ENCODE measurements at regions not wholly inside any gene's neighbourhood (a gene's known extent, or its start where the extent isn't known, plus 50 kb on each side); places are given as distances from the start of the nearest gene placed in this dataset.
"Not testable (repeated sequence)": the region's sequence is repeated elsewhere in the genome, so short reads cannot be mapped to it uniquely, and the experiment has no call there.

DNA sequence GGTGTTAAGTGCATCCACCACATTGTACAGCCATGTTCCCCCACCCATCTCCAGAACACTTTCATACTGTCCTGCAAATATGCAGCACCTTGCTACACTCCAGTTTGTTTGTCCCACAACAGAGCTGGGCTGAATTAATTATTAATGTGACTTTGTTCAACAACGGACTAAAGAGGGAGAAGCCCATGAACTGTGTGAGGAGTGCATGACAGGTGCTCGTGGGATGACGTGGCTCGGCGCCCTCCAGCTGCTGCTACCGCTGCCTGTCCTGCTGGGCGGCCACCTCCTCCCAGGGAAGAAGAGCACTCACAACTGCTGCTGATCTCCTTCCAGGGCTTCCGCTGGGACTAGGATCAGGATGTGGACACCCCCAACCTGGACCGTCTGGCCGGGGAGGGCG lies 111.2 kb upstream of the DEFB108B start:
- DNase-seq (ENCODE audit: low read depth): not testable (repeated sequence)

DNA sequence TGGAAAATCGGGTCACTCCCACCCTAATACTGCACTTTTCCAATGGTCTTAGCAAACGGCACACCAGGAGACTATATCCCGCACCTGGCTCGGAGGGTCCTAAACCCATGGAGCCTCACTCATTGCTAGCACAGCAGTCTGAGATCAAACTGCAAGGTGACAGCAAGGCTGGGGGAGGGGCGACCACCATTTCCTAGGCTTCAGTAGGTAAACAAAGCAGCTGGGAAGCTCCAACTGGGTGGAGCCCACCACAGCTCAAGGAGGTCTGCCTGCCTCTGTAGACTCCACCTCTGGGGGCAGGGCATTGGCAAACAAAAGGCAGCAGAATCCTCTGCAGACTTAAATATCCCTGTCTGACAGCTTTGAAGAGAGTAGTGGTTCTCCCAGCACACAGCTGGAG lies 109.0 kb upstream of the DEFB108B start:
- DNase-seq (ENCODE audit: low read depth): not testable (repeated sequence)

DNA sequence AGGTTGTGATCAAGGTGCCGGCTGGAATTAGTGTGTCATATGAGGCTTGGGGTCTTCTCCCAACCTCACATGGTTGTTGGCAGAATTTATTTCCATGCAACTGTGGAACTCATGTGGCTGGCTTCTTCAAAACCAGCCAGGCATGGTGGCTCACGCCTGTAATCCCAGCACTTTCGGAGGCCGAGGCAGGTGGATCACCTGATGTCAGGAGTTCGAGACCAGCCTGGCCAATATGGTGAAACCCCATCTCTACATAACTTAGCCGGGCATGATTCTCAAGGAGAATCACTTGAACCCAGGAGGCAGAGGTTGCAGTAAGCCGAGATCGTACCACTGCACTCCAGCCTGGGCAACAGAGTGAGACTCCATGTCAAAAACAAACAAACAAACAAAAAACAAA lies 102.3 kb upstream of the DEFB108B start:
- not testable (repeated sequence) for DNase-seq (ENCODE audit: low read depth)

DNA sequence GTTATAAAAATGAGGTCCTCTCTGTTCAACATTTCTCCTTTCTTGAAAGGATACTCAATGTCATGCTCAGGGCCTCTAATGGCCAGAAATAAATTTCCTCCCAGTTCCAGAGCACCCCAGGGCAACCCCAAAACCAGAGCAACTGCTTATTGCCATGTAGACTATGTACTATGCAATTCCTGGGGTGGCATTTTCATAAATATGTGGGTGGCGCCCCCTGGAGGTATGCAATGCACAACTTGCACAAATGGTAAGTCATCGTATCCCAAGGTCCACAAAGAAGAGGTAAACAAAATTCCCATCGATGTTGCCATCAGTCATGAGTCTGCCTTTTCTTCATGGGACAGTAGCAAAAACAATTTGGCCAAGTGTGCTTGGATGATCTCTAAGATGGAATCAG lies 98.6 kb upstream of the DEFB108B start:
- peak; percentile 15 for DNase-seq (ENCODE audit: low read depth)

DNA sequence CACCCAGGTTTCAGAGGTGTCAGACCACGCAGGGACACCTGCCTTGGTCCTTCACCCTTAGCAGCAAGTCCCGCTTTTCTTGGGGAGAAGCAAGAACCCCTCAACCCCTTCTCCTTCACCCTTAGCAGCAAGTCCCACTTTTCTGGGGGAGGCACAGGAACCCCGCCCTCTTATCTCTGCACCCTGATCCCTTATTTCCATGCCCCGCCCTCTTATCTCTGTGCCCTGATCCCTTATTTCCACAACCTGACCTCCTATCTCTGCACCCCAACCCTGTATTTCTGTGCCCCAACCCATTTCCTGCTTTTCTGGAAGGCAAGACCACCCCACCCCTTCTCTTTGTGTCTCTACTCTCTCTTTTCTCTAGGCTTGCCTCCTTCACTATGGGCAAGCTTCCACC lies 94.7 kb upstream of the DEFB108B start:
- not testable (repeated sequence) for DNase-seq (ENCODE audit: low read depth)

DNA sequence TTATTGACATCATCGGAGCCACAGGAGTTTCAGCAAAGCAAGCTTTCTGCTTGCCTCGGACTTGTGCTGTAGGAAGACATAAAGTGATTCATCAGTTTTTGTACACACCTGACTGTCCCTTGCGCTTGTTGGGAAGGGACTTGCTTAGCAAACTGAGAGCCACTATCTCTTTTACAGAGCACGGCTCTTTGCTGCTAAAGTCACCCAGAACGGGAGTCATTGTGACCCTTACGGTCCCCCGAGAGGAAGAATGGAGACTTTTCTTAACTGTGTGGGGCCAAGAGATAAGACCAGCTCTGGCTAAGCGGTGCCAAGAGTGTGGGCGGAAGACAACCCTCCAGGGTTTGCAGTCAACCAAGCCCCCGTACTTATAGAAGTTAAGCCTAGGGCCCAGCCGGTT lies 89.6 kb upstream of the DEFB108B start:
- not testable (repeated sequence) for DNase-seq (ENCODE audit: low read depth)

DNA sequence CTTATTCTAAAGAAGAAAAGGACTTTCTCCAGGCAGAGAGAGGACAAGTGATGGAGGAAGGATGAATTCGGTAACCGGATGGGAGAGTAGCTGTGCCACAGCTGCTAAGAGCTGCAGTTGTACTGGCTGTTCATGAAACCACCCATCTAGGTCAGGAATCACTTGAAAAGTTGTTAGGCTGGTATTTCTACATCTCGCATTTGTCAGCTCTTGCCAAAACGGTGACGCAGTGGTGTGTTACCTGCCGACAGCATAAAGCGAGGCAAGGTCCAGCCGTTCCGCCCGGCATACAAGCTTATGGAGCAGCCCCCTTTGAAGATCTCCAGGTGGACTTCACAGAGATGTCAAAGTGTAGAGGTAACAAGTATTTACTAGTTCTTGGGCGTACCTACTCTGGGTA lies 87.3 kb upstream of the DEFB108B start:
- DNase-seq (ENCODE audit: low read depth): not testable (repeated sequence)

DNA sequence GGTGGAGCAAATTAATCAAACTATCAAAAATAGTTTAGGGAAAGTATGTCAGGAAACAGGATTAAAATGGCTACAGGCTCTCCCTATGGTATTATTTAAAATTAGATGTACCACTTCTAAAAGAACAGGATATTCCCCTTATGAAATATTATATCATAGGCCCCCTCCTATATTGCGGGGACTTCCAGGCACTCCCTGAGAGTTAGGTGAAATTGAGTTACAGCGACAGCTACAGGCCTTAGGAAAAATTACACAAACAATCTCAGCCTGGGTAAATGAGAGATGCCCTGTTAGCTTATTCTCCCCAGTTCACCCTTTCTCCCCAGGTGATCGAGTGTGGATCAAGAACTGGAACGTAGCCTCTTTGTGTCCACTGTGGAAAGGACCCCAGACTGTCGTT lies 86.7 kb upstream of the DEFB108B start:
- not testable (repeated sequence) for DNase-seq (ENCODE audit: low read depth)

DNA sequence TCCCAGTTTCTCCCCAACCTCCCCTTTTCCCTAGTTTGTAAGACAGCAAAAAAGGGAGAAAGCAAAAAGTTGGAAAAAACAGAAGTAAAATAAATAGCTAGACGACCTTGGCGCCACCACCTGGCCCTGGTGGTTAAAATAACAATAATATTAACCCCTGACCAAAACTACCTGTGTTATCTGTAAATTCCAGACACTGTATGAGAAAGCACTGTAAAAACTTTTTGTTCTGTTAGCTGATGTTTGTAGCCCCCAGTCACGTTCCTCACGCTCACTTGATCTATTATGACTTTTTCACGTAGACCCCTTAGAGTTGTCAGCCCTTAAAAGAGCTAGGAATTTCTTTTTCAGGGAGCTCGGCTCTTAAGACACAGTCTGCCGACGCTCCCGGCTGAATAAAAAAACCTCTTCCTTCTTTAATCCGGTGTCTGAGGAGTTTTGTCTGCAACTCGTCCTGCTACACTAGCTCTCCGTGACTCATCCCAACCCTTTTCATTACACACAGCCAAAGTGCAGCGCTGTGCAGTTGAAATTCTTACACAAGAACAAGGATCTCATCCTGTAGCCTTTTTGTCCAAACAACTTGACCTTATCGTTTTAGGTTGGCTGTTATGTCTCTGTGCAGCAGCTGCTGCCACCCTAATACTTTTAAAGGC lies 83.9 kb upstream of the DEFB108B start:
- DNase-seq (ENCODE audit: low read depth): not testable (repeated sequence)

DNA sequence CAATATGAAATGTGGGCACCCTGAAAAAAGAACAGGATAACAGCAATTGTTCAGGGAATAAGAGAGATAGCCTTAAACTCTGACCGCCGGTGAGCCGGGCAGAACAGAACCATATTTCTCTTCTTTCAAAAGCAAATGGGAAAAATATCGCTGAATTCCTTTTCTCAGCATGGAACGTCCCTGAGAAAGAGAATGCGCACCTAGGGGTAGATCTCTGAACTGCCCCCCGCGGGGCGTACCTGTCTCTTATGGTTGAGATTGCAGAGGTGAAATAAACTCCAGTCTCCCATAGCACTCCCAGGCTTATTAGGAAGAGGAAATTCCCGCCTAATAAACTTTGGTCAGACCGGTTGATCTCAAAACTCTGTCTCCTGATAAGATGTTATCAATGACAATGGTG lies 82.1 kb upstream of the DEFB108B start:
- DNase-seq (ENCODE audit: low read depth): not testable (repeated sequence)

DNA sequence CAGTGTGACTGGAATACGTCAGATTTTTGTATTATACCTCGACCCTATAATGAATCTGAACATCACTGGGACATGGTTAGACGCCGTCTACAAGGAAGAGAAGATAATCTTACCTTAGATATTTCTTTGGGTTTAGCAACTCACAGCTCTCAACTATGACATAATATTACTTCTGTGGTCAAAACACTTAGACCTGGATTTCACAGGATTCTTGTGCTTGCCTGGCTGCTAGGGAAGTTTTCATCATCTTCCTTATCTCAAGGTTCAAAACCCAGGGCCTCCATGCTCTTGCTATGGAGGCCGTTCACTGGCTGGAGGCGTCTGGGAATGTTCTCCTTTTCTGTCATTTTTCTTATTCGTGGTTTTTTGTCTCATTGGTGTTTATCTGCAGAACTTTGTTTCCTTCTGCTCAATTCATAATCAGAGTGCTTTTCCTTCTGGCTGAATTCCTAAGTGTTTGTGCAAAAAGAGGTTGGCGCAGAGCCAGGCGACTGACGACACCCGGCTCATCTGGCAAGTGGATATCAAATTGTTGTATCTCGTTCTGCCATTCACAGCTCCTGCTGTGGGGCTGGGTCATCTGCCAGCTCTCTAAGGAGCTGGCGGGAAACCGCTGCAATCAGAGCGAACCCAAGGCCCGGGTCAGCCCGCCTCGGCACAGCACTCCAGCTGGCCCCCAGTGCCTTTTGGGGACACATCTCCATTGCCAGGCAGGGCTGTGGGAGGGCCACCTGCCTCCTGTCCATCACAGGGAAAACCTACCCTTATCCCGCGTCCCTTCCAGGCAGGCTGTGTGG lies 68.1 kb upstream of the DEFB108B start:
- not testable (repeated sequence) for DNase-seq (ENCODE audit: low read depth)

DNA sequence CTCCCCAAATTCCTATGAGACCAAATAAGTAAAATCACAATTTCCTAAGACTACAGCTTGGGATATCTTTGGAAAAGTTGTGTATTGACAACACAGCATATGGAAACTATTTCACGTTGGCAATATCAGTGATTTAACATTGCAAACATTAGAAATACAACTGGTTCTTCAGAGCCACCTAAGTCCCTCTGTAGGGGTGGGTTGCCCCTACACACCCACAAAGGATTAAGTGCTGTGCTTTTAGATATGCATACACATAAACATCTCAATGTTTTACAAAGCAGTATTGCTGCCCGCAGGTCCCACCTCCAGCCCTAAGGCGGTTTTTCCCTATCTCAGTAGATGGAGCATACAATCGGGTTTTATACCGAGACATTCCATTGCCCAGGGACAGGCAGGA lies 66.0 kb upstream of the DEFB108B start:
- DNase-seq (ENCODE audit: low read depth): not testable (repeated sequence)

DNA sequence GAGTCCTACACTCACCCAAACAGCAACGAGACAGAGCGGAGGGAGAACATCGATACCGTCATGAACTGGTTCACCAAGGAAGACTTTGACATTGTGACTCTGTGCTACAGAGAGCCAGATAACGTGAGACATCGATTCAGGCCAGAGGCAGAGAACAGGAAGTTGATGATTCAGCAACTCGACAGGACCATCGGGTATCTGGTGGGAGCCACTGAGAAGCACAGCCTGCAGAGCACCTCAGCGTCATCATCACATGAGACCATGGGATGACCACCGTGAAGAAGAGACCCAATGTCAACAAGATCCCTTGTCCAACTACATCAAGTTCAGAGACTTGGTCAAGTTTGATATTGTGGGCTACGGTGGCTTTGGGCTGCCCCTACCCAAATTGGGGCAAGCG lies 60.8 kb upstream of the DEFB108B start:
- not testable (repeated sequence) for DNase-seq (ENCODE audit: low read depth)

DNA sequence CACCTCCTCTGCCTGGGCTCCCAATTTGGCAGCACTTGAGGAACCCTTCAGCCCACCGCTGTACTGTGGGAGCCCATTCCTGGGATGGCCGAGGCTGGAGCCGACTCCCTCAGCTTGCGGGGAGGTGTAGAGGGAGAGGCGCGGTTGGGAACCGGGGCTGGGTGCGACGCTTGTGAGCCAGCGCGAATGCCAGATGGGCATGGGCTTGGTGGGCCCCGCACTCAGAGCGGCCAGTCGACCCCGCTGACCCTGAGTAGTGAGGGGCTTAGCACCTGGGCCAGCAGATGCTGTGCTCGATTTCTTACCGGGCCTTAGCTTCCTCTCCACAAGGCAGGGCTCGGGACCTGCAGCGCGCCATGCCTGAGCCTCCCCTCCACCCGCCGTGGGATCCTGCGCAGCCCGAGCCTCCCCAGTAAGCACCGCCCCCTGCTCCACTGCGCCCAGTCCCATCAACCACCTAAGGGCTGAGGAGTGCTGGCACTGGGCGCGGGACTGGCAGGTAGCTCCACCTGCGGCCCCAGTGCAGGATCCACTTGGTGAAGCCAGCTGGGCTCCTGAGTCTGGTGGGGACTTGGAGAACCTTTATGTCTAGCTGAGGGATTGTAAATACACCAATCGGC lies 58.3 kb upstream of the DEFB108B start:
- DNase-seq (ENCODE audit: low read depth): no peak

DNA sequence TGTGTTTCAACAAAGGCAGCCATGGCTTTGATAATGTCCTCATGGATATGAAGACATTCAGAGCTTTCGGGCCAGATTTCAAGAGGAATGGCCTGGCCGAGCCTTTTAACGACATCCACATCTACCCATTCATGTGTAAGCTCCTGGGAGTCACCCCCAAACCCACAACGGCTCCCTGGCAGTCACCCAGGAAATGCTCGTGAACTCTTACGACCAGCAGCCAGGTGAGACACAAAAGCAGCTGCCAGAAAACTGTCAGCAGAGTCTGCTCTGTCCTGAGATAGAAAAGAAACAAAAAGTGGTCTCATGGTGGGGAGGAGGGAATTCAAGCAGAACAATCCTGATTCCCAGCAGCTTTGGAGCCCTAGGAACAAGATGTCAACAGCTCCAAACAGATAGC lies 52.9 kb upstream of the DEFB108B start:
- DNase-seq (ENCODE audit: low read depth): not testable (repeated sequence)

DNA sequence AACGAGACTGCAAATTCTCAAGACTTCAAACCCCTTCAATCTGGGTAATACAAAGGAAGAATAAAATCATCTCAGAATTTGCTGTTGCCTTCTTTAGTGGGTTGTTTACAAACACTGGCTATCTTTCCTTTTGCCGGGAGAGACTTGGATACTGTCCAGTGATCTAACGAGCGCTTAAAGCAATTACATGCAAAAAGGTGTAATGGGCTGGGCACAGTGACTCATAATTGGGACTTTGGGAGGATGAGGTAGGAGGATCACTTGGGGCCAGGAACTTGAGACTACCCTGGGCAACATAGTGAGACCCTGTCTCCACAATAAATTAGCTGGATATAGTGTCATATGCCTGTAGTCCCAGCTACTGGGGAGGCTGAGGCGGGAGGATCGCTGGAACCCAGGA lies 52.2 kb upstream of the DEFB108B start:
- not testable (repeated sequence) for DNase-seq (ENCODE audit: low read depth)

DNA sequence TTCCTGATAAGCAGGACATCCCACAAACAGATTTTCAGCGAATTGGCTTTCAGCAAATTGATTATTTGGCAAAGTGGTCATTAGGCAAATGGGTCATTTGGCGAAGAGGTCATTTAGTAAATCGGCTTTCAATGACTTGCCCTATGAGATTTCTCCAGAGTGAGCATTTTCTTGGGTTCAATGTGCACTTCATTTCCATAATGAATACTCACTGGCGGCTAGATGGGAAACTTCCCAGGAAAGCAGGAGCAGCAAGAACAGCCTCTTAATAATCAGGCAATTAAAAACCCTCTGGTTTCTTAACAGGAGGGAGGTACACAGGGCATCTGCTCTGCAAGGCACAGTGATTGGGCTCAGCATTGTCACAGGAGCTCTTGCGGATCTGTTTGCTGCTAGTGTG lies 51.5 kb upstream of the DEFB108B start:
- not testable (repeated sequence) for DNase-seq (ENCODE audit: low read depth)

DNA sequence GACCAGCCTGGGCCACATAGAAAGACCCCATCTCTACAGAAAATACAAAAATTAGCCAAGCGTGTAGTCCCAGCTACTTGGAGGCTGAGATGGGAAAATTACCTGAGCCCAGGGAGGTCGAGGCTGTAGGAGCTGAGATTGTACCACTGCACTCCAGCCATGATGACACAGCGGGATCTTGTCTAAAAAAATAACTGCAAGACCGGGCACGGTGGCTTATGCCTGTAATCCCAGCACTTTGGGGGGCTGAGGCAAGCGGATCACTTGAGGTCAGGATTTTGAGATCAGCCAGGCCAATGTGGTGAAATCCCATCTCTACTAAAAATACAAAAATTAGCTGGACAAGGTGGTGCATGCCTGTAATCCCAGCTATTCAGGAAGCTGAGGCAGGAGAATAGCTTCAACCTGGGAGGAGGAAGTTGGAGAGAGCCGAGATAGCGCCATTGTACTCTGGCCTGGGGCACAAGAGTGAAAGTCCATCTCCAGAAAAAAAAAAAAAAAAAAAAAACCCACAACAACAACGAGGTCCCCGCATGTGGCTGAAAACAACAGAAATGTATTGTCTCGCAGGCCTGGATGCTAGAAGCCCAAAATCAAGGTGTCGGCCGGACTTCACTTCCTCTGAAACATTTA lies 50.7 kb upstream of the DEFB108B start:
- not testable (repeated sequence) for DNase-seq (ENCODE audit: low read depth)

DNA sequence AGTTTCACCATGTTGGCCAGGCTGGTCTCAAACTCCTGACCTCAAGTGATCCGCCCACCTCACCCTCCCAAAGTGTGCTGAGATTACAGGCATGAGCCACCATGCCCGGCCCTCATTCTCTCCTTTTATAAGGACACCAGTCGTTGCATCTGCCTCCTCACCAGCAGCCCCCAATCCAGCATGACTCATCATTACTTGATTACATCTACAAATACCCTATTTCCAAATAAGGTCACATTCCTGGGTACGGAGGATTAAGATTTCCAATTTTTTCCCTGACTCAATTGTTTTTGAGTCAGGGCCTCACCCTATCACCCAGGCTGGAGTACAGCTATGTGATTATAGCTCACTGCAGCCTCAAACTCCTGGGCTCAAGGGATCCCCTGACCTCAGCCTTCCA lies 49.8 kb upstream of the DEFB108B start:
- DNase-seq (ENCODE audit: low read depth): not testable (repeated sequence)

Measured in activated T-helper 9 cell treated with anti-CD3 and anti-CD28 coated beads, Interleukin-2, amount 50 U/mL, for 16 hours (primary cell).